ENCODE measurements at regions not wholly inside any gene's neighbourhood (a gene's known extent, or its start where the extent isn't known, plus 50 kb on each side); places are given as distances from the start of the nearest gene placed in this dataset.
"Not testable (repeated sequence)": the region's sequence is repeated elsewhere in the genome, so short reads cannot be mapped to it uniquely, and the experiment has no call there.

DNA sequence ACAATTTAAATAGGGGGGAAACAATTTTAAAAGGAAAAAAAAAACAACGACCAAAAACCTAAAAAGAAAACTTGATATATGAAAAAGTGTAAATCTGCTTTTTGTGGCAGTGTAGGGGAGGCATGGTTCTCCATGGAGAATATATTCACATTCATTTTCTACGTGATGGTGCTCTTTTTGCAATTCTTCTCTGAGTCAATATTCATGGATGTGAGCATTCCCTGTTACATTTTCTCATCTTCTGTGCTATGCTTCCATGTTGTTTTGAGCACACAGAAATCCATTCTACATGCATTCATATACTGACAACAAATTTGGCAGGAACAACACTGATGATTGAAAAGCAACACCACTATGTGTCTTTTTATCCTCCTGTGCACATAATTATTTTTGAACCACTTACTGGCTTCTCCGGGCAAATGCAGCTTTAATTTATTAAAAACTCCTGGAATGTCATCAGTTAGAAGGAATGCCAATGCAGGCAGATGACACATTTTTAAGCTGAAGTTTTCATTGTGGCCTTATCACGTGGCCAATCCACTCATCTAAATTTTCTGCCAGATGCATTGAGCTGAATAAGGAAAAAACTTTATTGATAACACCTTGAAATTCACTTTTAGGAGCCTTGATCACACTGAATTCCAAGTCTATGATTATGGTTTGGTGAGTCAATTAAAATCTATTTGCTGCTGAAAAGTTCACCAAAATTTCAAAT is 590.6 kb downstream of the NUF2 start:
- DNase-seq: no peak

DNA sequence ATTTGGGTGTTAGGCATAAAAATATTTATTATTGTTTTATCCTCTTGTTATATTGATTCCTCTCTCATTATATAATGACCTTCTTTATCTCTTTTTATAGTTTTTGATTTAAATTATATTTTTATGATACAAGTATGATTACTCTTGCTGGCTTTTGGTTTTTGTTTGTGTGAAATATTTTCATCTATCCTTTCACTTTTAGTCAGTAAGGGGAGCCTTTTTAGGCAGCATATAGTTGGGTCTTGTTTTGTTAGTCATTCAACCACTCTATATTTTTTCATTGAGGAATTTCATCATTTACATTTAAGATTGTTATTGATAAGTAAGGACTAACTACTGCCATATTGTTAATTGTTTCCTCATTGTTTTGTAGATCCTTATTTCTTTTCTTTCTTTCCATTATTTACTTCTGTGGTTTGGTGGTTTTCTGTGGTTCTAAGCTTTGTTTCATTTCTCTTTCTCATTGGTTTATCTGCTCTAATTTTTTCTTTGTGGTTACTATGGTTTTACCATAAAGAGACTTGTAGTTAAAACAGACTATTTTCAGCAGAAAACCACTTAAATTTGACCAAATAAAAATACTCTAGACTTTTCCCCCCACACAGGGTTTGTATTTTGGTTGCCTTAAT is 593.1 kb downstream of the NUF2 start:
- no peak for DNase-seq

DNA sequence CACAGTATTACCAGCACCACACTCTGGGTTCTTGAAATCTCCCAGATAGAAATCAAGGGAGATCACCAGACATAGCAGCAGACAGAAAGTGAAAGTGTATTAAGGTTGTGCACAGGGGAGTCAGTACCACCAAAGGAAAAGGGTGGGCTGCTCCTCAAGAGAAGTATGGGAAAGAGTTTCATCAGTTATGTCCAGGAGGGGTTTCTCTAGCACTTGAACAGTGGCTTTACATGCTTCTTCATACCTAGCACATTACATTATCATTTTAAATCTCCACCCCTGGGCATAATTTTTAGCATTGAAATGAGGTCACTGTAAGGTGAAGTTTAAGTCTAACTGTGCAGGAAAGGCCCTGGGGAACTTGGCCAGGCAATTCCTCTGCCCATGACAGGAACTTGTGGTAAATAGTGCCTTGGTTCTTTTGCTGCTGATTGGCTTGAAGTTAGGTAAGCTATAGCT is 601.0 kb downstream of the NUF2 start:
- DNase-seq: no peak

DNA sequence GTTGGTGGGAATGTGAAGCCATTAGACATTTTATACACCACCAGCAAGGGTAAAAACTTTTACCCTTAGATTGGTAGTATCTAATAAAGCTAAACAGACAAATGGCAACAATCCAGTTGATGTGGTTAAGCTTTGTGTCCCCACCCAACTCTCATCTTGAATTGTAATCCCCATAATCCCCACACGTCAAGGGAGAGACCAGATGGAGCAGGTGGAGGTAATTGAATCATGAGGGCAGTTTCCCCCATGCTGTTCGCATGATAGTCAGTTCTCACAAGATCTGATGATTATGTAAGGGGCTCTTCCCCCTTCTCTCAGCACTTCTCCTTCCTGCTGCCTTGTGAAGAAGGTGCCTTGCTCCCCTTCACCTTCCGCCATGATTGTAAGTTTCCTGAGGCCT is 602.3 kb downstream of the NUF2 start:
- no peak for DNase-seq

DNA sequence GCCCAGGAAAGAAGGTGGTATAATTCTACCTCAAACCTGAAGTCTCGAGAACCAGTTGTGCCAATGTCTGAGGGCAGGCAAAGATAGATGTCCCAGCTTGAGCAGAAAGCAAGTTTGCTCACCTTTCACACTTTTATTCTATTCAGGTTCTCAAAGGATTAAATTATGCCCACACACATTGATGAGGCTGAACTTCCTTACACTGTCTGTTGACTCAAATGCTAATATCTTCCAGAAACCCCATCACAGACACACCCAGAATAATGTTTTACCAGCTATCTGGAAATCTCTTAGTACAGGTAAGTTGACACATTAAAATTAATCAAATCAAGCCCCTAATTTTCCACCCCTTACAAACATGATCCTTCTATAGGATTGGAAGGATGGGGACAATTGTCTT is 605.7 kb downstream of the NUF2 start:
- no peak for DNase-seq

DNA sequence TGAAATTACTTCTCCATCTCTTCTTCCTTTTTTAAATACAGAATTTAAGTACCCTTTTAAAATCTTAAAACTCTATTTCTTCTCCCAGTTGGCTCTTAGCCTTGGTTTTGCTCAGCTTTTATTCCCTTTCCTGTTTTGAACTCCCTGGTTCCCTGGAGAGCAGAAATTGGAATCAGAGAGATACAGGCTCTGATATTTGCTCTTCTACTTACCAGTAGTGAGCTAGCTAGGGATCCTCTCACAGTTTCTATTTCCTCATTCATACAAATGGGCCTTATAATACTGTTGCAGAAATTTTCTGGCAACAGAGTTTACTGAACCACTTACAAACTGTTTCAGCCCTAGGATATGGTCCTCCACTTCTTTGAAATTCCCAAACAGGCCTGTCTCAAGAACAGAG is 606.3 kb downstream of the NUF2 start:
- DNase-seq: peak; percentile 24

DNA sequence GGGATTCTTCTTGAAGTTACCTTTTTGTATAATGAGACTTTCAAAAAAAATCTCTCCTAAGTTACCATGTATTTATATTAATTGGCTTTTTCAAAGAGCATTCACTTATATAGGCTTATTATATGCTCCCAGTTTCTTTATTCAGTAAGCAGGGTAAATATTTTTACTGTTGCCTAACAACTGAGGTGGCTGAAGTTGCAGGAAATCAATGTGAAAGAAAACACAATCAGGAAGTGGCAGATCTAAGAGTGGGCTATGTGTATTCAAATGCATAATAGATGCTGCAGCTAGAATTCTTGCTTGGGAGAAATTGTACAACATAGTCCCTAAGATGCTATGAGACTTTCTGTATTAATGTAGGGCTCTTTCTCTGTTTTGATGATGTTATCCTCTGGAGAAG is 606.9 kb downstream of the NUF2 start:
- peak; percentile 70 for DNase-seq

DNA sequence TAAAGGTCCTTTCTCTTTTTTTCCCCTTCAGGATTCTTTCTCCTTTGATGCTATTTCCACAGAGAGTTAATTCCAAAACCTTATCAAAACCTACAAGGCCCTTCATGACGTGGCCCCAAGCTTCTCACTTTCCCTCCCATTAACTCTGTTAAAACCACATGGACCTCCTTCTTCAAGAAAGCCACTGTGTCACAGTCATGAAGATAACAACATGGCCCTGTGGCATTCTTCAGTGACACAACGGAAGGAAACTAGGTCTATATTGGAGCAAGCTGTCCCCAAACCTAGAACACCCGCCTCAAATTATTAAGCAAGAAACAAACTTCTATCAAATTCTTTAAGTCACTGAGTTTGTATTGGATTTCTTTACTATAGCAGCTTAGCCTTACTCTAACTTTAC is 611.1 kb downstream of the NUF2 start:
- no peak for DNase-seq

DNA sequence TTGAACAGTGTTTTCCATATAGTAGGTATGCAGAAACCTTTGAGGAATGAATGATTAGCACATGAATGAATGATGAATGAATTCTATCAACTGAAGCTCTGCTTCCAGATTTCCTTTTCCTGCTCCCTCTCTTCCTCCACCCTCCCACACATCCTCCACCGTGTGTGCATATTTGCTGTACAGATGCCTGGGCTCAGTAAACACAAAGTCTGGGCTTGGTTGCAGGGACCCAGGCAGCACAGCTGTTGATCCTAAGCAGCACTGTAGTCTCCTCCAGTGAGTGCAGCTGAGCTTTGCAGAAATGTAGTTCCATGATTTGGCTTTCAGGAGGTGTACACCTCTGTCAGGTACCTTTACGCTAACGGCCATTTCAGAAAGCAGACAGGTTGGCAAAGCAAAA is 611.7 kb downstream of the NUF2 start:
- DNase-seq: no peak

DNA sequence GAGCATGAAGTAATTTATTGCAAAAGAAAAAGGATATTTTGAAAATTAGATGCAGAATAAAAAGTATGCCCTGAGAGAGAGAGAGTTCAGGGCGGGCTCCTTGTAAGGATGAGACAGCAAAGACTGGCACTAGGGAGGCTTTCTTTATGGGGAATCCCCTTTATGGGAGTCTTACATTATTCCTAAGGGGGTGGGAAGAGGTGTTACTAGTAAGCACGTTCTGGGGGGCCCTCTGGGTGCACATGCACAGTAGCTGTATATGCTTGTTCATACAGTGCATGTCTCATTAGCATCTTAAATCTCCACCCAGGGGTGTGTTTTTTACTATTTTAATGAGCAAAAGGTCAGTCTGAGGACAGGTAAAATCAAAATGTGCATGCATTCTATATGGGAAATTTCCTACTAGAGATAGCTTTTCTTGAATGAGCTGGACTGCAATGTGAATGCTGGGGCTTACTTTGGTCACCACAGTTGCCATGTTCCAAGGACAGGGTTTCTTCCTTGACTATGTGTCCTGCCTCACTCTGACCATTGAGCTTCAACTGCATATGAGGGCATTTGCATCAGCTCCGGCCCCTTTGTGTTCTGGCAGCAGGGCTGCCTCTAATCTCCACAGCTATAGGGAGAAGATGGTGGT is 614.1 kb downstream of the NUF2 start:
- DNase-seq: no peak

DNA sequence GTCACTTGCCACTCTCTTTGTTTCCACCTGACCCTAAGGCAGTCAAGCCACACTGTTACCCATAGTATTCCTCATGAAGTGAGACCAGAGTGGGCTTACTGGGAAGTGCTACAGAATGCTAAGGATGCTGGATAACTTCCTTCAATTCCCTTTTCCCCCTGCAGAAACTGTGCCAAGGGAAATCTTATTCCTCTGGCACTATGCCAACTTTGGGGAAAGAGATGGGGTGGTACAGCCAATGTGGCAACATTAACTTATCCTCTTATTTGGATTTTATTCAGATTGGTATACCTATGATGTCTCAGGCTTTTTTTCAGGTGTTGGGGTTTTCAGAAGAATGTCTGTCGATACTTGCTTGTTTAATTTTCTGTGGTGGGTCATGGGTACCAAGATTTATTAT is 599.4 kb upstream of the PBX1 start:
- DNase-seq: no peak

DNA sequence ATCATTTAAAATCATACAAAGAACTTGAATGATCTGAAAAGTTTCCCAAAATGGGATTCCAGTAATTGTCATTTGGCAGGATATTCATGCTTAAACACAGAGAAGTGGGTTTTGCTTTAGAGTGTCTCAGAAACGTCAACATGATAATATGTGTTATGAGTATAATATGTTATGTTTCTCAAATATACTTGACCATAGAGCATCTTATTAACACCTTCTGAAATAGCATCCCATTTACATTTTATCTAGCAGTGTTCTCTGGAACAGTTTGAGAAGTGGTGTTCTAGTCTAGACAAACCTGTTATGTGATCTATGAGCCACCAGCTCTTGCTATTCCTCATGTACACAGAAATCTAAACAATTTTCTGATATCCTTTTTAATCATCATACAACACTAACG is 588.8 kb upstream of the PBX1 start:
- no peak for DNase-seq

DNA sequence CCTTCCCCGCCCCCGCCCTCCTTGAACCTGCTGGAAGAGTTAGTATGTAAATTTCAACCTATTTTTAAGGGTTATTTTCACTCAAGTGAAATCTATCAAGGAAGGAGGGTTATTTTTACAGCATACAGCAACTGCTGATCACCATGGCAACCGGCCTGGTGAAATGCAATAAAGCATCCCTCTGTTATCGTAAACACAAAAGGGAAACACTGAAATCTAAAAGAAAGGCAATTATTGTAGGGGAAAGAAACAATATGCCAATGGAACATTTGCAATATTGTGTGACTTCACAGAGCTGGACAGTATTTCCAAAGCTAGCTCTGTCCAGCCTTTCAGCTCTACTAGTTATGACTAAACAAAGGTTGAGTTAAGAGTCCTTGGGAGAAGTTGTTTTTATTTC is 588.3 kb upstream of the PBX1 start:
- peak; percentile 7 for DNase-seq

DNA sequence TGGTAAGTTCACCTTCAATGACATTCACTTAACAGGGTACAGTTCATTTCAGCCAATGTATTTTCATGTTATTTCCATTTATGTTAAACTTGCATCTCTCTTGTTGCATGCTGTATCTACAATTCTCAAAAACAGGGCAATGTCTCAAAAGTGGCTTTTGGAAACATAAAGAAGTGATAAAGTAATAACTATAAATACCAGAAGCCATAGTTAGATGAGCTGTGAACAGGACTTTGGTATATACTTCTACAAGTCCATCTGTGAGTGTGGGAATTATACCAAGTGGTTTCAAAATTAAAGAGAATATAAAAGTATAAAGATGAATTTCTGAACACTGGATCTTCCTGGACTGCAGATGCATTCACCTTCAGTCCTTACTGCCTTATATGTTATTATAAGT is 585.4 kb upstream of the PBX1 start:
- DNase-seq: no peak

DNA sequence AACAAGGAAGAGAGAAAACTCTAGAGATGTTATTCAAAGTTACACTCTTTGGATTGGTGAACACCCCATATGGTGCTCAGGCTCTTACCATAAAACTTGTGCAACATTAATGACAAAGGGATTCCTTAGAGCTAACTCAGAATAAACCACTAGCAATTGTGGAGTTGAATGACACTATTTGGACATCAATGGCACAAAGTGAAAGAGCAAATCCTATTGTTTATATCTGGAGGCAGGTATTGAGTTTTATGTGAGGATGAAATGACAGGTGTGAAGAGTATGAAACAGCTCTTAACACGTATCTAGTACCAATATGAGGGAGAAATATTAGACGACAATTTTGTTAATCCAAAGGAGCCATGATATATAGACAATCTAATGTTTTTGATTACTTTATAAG is 584.9 kb upstream of the PBX1 start:
- DNase-seq: no peak

DNA sequence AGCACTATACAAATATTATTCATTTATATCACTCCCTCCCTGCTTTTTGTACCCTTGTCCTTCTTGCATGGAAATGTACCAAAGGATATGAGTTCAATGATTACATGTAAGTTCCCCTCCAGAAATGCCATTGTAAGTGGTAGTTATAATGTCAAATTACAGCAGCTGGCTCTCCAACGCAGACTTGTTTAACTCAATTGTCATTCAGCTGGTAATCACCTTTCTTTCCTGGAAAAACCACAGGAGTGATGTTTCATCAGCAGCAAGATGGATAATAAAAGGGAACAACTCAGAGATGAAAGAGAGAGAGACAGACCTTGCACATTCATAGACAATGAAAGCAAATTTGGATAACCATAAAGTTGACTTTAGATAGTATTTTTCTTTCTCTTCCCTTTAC is 578.6 kb upstream of the PBX1 start:
- peak; percentile 8 for DNase-seq

DNA sequence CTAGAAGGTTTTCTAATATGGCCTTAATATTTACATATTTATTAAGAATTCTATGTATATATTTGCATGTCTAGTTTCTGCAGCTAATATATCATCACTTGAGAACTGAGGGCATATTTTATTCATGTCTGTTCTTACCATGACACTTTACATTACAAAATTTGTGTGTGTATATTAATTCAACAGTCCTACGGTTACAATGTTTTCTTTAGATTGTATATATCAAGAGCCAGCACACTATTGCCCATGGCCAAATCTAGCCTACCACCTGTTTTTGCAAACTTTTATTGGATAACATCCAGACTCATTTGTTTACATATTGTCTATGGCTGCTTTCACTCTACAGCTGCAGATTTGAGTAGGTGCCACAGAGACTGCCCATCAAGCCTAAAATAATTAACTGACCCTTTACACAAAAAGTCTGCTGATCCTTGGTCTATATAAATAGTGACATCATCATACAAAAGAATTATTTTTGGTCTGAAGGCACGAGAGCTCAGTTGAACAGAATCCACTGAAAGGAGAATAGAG is 577.4 kb upstream of the PBX1 start:
- DNase-seq: no peak

DNA sequence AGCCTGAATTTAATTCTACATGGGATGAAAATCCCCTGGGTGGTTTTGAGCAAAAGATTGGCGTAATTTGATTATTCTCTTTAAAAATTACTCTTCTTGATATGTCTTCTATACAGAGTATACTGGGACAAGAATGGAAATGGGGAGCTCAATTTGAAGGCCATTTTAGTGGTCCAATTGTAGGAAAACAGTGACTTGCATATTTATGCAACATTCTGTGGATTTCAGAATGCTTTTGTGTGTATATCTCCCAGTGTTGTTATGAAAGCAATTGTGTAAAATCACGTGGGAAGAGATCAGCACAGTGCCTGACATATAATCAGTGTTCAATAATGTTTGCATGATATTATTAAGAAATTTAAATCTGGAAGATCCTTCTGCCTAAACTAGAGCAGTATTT is 575.9 kb upstream of the PBX1 start:
- no peak for DNase-seq

DNA sequence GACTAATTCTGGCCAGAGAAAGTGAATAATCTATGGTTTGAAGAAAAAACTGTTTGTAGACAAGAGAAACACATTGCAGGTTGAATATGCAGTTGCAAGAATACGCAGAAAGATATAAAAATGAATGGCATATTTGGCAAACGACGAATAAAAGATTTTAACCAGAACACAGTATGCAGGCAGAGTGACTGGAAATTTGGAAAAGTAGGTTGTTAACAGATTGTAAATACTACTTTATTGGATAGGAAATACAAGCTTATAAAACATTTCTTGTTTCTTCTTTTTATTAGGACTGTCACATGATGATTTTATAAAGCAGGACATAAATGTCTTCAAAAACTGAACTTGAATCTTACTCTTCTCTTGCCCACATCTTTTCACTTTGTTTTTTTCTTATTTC is 573.3 kb upstream of the PBX1 start:
- no peak for DNase-seq

DNA sequence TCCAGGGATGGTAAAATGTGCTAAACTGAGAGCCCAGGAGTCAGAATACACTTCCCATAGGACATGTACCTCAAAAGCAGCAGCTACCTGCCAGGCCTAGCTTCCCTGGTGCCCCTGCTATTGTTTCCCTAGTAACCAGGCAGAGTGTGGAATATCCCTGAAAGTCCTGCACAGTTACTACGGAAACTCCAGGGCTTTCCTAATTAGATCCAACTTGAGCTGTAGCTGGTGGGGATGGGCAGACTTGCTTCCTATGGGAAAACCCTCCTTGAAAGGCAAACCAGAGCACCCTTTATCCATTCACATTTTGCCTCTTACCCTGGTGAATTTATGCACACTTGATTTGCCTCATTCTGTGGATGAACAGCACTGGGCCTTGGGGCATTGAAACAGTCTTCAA is 559.9 kb upstream of the PBX1 start:
- DNase-seq: no peak

DNA sequence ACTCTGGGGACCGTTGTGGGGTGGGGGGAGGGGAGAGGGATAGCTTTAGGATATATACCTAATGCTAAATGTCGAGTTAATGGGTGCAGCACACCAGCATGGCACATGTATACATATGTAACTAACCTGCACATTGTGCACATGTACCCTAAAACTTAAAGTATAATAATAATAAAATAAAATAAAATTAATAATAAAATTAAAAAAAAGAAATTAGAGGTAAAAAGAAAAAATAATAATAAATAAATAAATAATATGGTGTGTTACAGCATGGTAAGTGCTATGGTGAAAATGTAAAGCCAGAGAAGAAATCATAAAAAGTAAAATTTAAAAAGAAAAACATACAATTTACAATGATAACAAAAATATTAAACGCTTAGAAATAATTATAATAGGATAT is 552.8 kb upstream of the PBX1 start:
- DNase-seq: not testable (repeated sequence)

DNA sequence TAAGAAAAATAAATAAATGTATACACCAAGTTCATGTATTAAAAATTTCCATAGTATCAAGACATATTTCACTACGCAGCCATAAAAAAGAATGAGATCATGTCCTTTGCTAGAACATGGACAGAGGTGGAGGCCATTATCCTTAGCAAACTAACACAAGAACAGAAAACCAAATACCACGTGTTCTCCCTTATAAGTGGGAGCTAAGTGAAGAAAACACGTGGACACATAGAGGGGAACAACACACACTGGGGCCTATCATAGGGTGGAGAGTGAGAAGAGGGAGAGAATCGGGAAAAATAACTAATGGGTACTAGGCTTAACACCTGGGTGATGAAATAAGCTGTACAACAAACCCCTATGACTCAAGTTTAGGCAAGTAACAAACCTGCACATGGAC is 552.4 kb upstream of the PBX1 start:
- DNase-seq: no peak

DNA sequence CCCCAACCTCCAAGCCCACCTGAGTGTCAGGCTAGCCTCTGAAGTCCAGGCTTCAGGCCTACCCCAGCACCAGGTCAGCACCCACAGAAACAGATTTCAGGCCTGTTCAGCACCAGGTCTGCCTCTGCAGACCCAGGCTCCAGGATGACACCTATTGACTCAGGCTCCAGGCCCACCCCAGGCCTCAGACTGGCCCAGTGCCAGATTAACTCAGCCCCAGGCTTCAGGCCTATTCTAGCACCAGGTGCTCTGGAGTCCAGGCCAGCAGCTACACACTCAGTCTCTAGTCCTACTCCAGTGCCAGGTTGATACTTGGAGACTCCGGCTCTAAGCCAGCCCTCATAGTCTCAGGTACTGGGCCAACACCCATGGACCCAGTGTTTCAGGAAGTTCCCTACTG is 541.7 kb upstream of the PBX1 start:
- no peak for DNase-seq

DNA sequence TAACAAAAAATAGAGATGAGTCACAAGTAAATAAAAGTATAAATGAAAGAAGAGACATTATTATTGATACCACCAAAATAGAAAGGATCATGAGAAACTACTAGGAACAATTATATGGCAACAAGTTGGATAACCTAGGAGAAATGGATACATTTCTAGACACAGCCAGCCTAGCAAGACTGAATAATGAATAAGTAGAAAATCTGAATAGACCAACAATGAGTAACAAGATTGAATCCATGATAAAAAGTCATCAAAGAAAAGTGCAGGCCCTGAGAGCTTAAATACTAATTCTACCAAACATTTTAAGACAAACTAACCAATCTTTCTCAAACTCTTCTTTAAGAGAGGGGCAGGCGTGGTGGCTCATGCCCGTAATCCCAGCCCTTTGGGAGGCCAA is 538.6 kb upstream of the PBX1 start:
- DNase-seq: no peak

Data from NCI-H1436 (cell line).